ENCODE measurements at regions not wholly inside any gene's neighbourhood (a gene's known extent, or its start where the extent isn't known, plus 50 kb on each side); places are given as distances from the start of the nearest gene placed in this dataset.

- TF ChIP-seq CTCF (conservative IDR thresholded peaks at IDR 0.05; ENCODE audit: low read depth, low read length), result no peak
- TF ChIP-seq EZH2phosphoT487 (IDR thresholded peaks at IDR 0.05; ENCODE audit: borderline replicate concordance, low read length), result no peak
- TF ChIP-seq EZH2 (IDR thresholded peaks at IDR 0.05; ENCODE audit: low read length, unreplicated experiment), result no peak
Measured at GRCh38 chr14:53570411-53571387, 385.9 kb downstream of the BMP4 start.

Data from PC-3 (cell line).